ENCODE measurements at regions not wholly inside any gene's neighbourhood (a gene's known extent, or its start where the extent isn't known, plus 50 kb on each side); places are given as distances from the start of the nearest gene placed in this dataset.

DNA sequence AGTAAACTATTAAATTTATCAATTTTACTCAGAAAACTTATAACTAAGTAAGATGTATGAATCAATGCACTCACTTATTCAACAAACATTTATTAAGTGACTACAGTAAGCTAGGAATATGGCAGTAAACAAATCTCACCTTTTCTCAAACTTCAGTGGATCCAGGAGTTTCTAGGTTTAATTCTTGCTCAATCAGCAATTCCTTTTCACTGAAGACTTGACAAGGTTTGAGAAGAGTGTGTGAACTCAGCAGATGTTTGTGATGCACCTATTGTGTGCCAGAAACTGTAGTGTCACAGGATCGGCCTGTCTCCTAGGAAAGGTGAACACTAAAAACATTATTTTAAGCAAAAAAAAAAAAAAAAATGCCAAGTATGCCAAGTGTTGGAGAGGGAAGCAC, 167.8 kb downstream of the ALG10 start:
- TF ChIP-seq, protein P1, sequence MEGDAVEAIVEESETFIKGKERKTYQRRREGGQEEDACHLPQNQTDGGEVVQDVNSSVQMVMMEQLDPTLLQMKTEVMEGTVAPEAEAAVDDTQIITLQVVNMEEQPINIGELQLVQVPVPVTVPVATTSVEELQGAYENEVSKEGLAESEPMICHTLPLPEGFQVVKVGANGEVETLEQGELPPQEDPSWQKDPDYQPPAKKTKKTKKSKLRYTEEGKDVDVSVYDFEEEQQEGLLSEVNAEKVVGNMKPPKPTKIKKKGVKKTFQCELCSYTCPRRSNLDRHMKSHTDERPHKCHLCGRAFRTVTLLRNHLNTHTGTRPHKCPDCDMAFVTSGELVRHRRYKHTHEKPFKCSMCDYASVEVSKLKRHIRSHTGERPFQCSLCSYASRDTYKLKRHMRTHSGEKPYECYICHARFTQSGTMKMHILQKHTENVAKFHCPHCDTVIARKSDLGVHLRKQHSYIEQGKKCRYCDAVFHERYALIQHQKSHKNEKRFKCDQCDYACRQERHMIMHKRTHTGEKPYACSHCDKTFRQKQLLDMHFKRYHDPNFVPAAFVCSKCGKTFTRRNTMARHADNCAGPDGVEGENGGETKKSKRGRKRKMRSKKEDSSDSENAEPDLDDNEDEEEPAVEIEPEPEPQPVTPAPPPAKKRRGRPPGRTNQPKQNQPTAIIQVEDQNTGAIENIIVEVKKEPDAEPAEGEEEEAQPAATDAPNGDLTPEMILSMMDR (IDR thresholded peaks at IDR 0.05; ENCODE audit: extremely low read depth in 1 of 2, insufficient read depth in 1 of 2, low read depth in 1 of 2, low read length in 2 of 2): no peak
- TF ChIP-seq EZH2 (IDR thresholded peaks at IDR 0.05; ENCODE audit: borderline replicate concordance, low read depth, low read length, severe bottlenecking): no peak
